Type B pancreatic cell (in vitro differentiated cells): ENCODE measurements at regions not wholly inside any gene's neighbourhood (a gene's known extent, or its start where the extent isn't known, plus 50 kb on each side); places are given as distances from the start of the nearest gene placed in this dataset.

ENCODE experiments used
- DNase-seq: peaks from one replicate; pipeline ENCODE4 v3.0.0; 2021; ENCODE audit warnings: mixed read lengths; ENCODE audit not compliant: unreplicated experiment; ENCODE audit errors: extremely low spot score
- H3K27ac Mint-ChIP-seq: 2 replicates; pipeline ENCODE4 v1.8.0; 2021; ENCODE audit warnings: mild to moderate bottlenecking, mixed read lengths
- H3K27me3 Mint-ChIP-seq: 2 replicates; pipeline ENCODE4 v1.8.0; 2021; ENCODE audit warnings: mixed read lengths
- H3K36me3 Mint-ChIP-seq: 2 replicates; pipeline ENCODE4 v1.8.0; 2021; ENCODE audit warnings: mixed read lengths
- H3K4me1 Mint-ChIP-seq: one replicate; pipeline ENCODE4 v1.8.0; 2021; ENCODE audit warnings: mixed read lengths; ENCODE audit not compliant: unreplicated experiment
- H3K4me3 Mint-ChIP-seq: 2 replicates; pipeline ENCODE4 v1.8.0; 2021; ENCODE audit warnings: mild to moderate bottlenecking, mixed read lengths
- H3K9me3 Mint-ChIP-seq: 2 replicates; pipeline ENCODE4 v1.8.0; 2021; ENCODE audit warnings: mixed read lengths
- TF ChIP-seq, protein P1 (sequence below): fragments of 200-600 bp; sonication (generic); conservative IDR thresholded peaks from 2 replicates; pipeline ENCODE4 v1.5.0; 2021; ENCODE audit warnings: antibody characterized with exemption, mild to moderate bottlenecking

- Mint-ChIP-seq H3K4me1 (no peaks in the 10 kb centered on the region), H3K4me3 (no peak overlapping the region), H3K27ac (no peak overlapping the region), H3K27me3 (peaks cover 79% of the 10 kb centered on the region), H3K9me3 (peaks cover 20% of the 10 kb centered on the region), H3K36me3 (no peaks in the 10 kb centered on the region)
- TF ChIP-seq, protein P1, sequence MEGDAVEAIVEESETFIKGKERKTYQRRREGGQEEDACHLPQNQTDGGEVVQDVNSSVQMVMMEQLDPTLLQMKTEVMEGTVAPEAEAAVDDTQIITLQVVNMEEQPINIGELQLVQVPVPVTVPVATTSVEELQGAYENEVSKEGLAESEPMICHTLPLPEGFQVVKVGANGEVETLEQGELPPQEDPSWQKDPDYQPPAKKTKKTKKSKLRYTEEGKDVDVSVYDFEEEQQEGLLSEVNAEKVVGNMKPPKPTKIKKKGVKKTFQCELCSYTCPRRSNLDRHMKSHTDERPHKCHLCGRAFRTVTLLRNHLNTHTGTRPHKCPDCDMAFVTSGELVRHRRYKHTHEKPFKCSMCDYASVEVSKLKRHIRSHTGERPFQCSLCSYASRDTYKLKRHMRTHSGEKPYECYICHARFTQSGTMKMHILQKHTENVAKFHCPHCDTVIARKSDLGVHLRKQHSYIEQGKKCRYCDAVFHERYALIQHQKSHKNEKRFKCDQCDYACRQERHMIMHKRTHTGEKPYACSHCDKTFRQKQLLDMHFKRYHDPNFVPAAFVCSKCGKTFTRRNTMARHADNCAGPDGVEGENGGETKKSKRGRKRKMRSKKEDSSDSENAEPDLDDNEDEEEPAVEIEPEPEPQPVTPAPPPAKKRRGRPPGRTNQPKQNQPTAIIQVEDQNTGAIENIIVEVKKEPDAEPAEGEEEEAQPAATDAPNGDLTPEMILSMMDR, result no peak
- no peak for DNase-seq
Observed at GRCh38 chr10:123408660-123409059, 254.5 kb downstream of the BUB3 start.

DNA sequence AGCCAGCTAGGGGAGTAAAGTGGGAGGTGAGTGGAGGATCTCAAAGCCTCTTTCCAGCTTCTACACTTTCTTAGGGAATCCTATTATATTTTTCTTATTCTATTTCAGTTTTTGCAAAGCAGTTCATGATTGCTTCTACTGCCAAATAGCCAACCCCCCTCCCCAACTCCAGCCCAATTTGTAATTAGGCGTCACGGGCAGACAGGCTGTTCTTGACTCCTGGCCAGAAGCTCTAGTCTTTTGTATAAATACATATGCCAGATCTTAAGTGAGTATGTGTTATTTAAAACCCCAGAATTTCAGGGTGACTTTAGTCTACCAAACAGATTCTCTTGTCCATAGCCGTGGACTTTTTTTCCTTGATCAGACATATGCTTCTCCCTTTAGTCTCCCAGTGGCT is 255.2 kb downstream of the BUB3 start:
- Mint-ChIP-seq H3K9me3 (peaks cover 18% of the 10 kb centered on the region), H3K4me3 (no peak overlapping the region), H3K36me3 (no peaks in the 10 kb centered on the region), H3K4me1 (no peaks in the 10 kb centered on the region), H3K27me3 (peaks cover 86% of the 10 kb centered on the region), H3K27ac (no peak overlapping the region)
- no peak for DNase-seq
- TF ChIP-seq, protein P1, result no peak

GRCh38 chr10:123409884-123410283 is 255.7 kb downstream of the BUB3 start:
- H3K36me3 Mint-ChIP-seq, result no peaks in the 10 kb centered on the region
- no peak for DNase-seq
- TF ChIP-seq, protein P1, result no peak
- no peak overlapping the region for H3K27ac Mint-ChIP-seq
- peaks cover 14% of the 10 kb centered on the region for H3K9me3 Mint-ChIP-seq
- H3K27me3 Mint-ChIP-seq, result peaks cover 85% of the 10 kb centered on the region
- no peak overlapping the region for H3K4me3 Mint-ChIP-seq
- no peaks in the 10 kb centered on the region for H3K4me1 Mint-ChIP-seq

- H3K27me3 Mint-ChIP-seq, result peaks cover 86% of the 10 kb centered on the region
- DNase-seq, result no peak
- H3K4me3 Mint-ChIP-seq, result no peak overlapping the region
- no peaks in the 10 kb centered on the region for H3K4me1 Mint-ChIP-seq
- H3K27ac Mint-ChIP-seq, result no peak overlapping the region
- TF ChIP-seq, protein P1, result no peak
- no peaks in the 10 kb centered on the region for H3K36me3 Mint-ChIP-seq
- H3K9me3 Mint-ChIP-seq, result peaks cover 4% of the 10 kb centered on the region
Observed at GRCh38 chr10:123413353-123413752, 252.8 kb upstream of the GPR26 start.

- Mint-ChIP-seq H3K36me3 (no peaks in the 10 kb centered on the region), H3K4me3 (no peak overlapping the region), H3K27ac (no peak overlapping the region), H3K4me1 (no peaks in the 10 kb centered on the region), H3K27me3 (peaks cover 88% of the 10 kb centered on the region), H3K9me3 (no peaks in the 10 kb centered on the region)
- DNase-seq, result no peak
- TF ChIP-seq, protein P1, result no peak
Observed at GRCh38 chr10:123415523-123415922, 250.6 kb upstream of the GPR26 start.

DNA sequence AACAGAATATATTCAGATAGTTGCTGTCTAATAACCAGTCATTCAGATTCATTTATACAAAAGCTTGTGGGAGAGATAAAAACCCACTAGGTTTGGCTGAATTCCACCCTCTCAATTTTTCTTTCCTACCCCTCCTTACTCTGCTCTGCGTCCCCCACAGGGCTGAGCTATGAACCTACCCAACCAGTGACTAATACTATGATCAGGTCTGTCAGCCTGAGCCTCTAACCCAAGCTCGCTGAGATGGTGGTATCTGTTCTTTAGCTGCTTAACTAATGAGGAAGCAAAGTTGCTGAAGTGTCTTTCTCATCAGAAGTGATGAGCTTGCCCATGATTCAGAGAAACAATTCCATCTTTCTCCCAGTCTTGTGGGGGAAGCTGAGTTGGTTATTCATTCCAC is 248.7 kb upstream of the GPR26 start:
- TF ChIP-seq, protein P1, result no peak
- Mint-ChIP-seq H3K27ac (no peak overlapping the region), H3K36me3 (no peaks in the 10 kb centered on the region), H3K27me3 (peaks cover 89% of the 10 kb centered on the region), H3K9me3 (no peaks in the 10 kb centered on the region), H3K4me3 (no peak overlapping the region), H3K4me1 (no peaks in the 10 kb centered on the region)
- no peak for DNase-seq
